CD8-positive, alpha-beta memory T cell (primary cell): ENCODE measurements at regions not wholly inside any gene's neighbourhood (a gene's known extent, or its start where the extent isn't known, plus 50 kb on each side); places are given as distances from the start of the nearest gene placed in this dataset.

Experiments used
- CTCF ChIA-PET: fragments of 350-600 bp; sonication (Branson Sonifier 250); formaldehyde crosslinking; loops from one replicate; lab custom pipeline; 2021; ENCODE audit warnings: antibody characterized with exemption; lab: Charles Lee
- POLR2A ChIA-PET: fragments of 350-600 bp; sonication (Branson Sonifier 250); formaldehyde crosslinking; loops from one replicate; lab custom pipeline; 2021; ENCODE audit warnings: antibody characterized with exemption; lab: Charles Lee
- DNase-seq, 5 donors: peaks; one replicate each; pipeline versions ENCODE4 v3.0.0 to v3.0.0-alpha.2; 2020 to 2022; ENCODE audit warnings: mixed read lengths in 1 of 5
- H3K27ac ChIP-seq: one replicate; pipeline ENCODE4 v1.7.0; 2013; ENCODE audit warnings: low read depth, mild to moderate bottlenecking, low read length, moderate library complexity
- H3K27me3 ChIP-seq: 2 replicates; pipeline ENCODE4 v1.7.0; 2013; ENCODE audit warnings: low read length, mild to moderate bottlenecking; ENCODE audit not compliant: insufficient read depth, poor library complexity, severe bottlenecking
- H3K36me3 ChIP-seq: 2 replicates; pipeline ENCODE4 v1.7.0; 2013; ENCODE audit warnings: mild to moderate bottlenecking, low read length, moderate library complexity; ENCODE audit not compliant: insufficient read depth
- H3K4me1 ChIP-seq: 2 replicates; pipeline ENCODE4 v1.7.0; 2013; ENCODE audit warnings: mild to moderate bottlenecking, low read length, moderate library complexity; ENCODE audit not compliant: insufficient read depth
- H3K4me3 ChIP-seq: 2 replicates; pipeline ENCODE4 v1.7.0; 2013; ENCODE audit warnings: mild to moderate bottlenecking, low read length
- H3K9me3 ChIP-seq: 2 replicates; pipeline ENCODE4 v1.7.0; 2013; ENCODE audit warnings: mild to moderate bottlenecking, low read length
- H3K27ac Mint-ChIP-seq, 8 donors: one replicate each; pipeline ENCODE4 v1.8.0; 2020 to 2021; ENCODE audit warnings: mixed read lengths in 8 of 8, mild to moderate bottlenecking in 6 of 8, inconsistent platforms in 3 of 8, moderate library complexity in 3 of 8
- H3K27me3 Mint-ChIP-seq, 2 donors: one replicate each; pipeline ENCODE4 v1.8.0; 2020 to 2021; ENCODE audit warnings: mixed read lengths in 2 of 2, mild to moderate bottlenecking in 1 of 2, moderate library complexity in 1 of 2
- H3K36me3 Mint-ChIP-seq, 3 donors: one replicate each; pipeline ENCODE4 v1.8.0; 2020 to 2021; ENCODE audit warnings: mixed read lengths in 3 of 3, inconsistent platforms in 1 of 3, mild to moderate bottlenecking in 1 of 3
- H3K4me1 Mint-ChIP-seq, 3 donors: one replicate each; pipeline ENCODE4 v1.8.0; 2020 to 2021; ENCODE audit warnings: mixed read lengths in 3 of 3, inconsistent platforms in 1 of 3, mild to moderate bottlenecking in 1 of 3
- H3K4me3 Mint-ChIP-seq, 7 donors: one replicate each; pipeline ENCODE4 v1.8.0; 2020 to 2021; ENCODE audit warnings: mixed read lengths in 7 of 7, mild to moderate bottlenecking in 6 of 7, moderate library complexity in 4 of 7, inconsistent platforms in 2 of 7
- H3K9me3 Mint-ChIP-seq, 5 donors: one replicate each; pipeline ENCODE4 v1.8.0; 2020 to 2022; ENCODE audit warnings: mixed read lengths in 5 of 5, mild to moderate bottlenecking in 3 of 5, moderate library complexity in 2 of 5, inconsistent platforms in 1 of 5

DNA sequence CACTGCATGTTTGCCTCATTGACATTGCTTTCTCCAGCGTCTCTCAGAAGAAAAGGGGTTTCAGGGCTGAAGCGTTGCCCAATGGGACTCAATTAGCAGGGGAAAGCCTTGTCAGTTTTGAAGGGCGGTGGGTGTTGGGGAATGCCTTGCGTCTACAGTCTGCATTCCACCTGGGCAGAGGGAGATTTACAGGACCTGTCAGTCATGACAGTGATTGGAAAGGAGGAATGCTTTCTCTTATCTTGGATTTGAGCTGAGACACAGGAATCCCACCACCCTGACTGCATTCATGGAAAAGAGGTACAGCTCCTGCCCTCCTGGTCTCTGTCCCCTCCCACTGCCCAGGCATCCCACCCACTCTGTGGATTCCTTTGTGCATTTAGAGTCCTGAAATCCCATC lies 123.9 kb downstream of the ACKR3 start:
- H3K27ac Mint-ChIP-seq, result no peak overlapping the region
- ChIA-PET CTCF (no interaction called here), POLR2A (no interaction called here)
- Histone ChIP-seq H3K4me1 (no peaks in the 10 kb centered on the region), H3K36me3 (no peaks in the 10 kb centered on the region), H3K27ac (no peak overlapping the region), H3K9me3 (no peaks in the 10 kb centered on the region), H3K27me3 (no peaks in the 10 kb centered on the region), H3K4me3 (no peak overlapping the region)
- DNase-seq, result no peak
- no peaks in the 10 kb centered on the region for H3K4me1 Mint-ChIP-seq
- peaks cover 15 to 25% of the 10 kb centered on the region in 2 donors for H3K27me3 Mint-ChIP-seq
- H3K9me3 Mint-ChIP-seq, result no peaks in the 10 kb centered on the region
- no peak overlapping the region for H3K4me3 Mint-ChIP-seq
- H3K36me3 Mint-ChIP-seq, result no peaks in the 10 kb centered on the region

DNA sequence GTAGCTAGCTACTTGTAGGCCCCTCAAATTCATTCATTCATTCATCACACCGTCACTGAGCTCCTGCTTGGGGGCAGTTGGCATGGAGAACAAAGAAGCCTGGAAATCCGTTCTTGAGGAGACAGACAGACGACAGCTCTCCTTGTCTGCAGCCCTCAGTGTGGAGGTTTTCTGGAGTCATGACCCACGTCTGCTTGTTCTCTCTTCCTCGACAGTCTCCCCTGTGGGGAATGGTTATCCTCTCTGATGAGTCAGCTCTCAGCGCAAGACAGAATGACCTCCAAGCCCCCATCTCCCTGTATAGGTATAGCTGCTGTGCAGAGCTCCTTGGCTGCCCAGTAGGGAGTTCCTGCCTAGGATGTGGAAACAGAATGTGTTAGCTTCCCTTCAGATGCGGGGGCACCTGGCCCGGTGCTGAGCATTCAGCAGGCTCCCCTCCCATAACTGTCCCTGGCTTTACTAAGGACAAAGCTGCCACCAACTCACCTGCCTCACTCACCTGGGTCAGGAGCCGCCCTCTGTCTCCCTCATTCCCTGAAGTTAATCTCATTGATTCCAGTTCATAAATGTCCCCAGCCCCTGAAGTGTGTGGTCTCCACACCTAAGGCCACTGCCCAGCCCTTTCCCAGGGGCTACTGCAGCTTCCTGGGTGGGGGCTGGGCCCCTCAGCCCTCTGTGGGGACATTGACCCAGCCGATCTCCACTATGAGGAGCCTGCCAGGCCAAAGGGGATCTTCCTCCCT lies 124.7 kb downstream of the ACKR3 start:
- Histone ChIP-seq H3K4me1 (no peaks in the 10 kb centered on the region), H3K27me3 (no peaks in the 10 kb centered on the region), H3K4me3 (no peak overlapping the region), H3K36me3 (no peaks in the 10 kb centered on the region), H3K27ac (no peak overlapping the region), H3K9me3 (no peaks in the 10 kb centered on the region)
- H3K9me3 Mint-ChIP-seq, result no peaks in the 10 kb centered on the region
- no peak overlapping the region for H3K27ac Mint-ChIP-seq
- ChIA-PET CTCF (no interaction called here), POLR2A (no interaction called here)
- no peak for DNase-seq
- no peaks in the 10 kb centered on the region for H3K4me1 Mint-ChIP-seq
- H3K36me3 Mint-ChIP-seq, result no peaks in the 10 kb centered on the region
- no peak overlapping the region for H3K4me3 Mint-ChIP-seq
- peaks cover 10 to 23% of the 10 kb centered on the region in 2 donors for H3K27me3 Mint-ChIP-seq

DNA sequence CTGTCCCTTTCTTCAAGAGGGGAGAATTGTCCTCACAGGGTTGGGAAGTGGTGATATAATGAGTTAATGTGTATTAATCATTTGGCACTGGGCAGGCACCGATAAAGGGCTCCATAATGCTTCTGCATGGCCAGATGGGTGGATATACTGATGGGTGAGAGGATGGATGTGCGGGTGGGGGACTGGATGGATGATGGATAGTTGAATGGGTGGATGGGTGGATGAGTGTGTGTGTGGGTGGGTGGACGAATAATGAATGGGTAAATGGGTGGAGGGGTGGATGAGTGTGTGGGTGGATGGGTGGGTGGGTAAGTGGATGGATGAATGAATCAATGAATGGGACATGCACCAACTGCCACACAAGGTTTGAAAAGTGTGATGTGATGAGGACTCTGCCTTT lies 127.2 kb downstream of the ACKR3 start:
- no peaks in the 10 kb centered on the region for H3K9me3 ChIP-seq
- no peaks in the 10 kb centered on the region for H3K27me3 ChIP-seq
- ChIA-PET POLR2A (no interaction called here), CTCF (no interaction called here)
- H3K4me3 Mint-ChIP-seq, result no peak overlapping the region
- H3K27me3 Mint-ChIP-seq, result peaks cover 9 to 10% of the 10 kb centered on the region in 2 donors
- no peak overlapping the region for H3K27ac Mint-ChIP-seq
- H3K4me3 ChIP-seq, result no peak overlapping the region
- H3K36me3 ChIP-seq, result no peaks in the 10 kb centered on the region
- no peaks in the 10 kb centered on the region for H3K9me3 Mint-ChIP-seq
- no peaks in the 10 kb centered on the region for H3K4me1 ChIP-seq
- no peaks in the 10 kb centered on the region for H3K36me3 Mint-ChIP-seq
- H3K27ac ChIP-seq, result no peak overlapping the region
- H3K4me1 Mint-ChIP-seq, result no peaks in the 10 kb centered on the region
- no peak for DNase-seq

DNA sequence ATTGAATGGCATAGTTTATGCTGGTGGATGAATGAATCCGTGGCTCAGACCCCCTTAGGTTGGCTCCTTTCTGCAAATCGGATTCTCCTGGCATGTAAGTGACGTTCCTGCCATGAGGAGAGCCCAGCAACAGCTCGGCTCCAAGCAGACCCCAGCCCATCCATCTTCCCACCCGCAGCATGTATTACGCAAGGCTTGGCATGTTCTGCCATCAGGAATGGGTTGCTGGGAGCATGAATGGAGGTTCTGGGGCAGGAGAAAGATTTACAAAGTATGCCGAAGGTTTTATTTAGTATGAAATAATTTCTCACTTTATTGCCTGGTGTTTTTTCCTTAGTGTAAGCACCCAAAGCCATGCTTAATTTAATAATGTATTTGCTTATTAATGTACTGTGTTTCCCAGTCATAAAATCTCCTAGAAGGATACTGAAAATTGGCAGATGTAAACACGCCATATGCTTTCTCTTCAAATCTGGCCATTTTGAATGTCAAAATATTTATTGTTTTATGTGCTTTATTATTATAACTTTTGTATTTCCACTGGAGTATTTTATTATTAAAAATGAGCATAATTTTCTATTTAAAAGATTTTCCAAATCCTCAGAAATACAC lies 128.5 kb downstream of the ACKR3 start:
- H3K36me3 ChIP-seq, result no peaks in the 10 kb centered on the region
- CTCF ChIA-PET, result no interaction called here
- POLR2A ChIA-PET, result no interaction called here
- no peaks in the 10 kb centered on the region for H3K4me1 Mint-ChIP-seq
- no peaks in the 10 kb centered on the region for H3K27me3 ChIP-seq
- no peaks in the 10 kb centered on the region for H3K36me3 Mint-ChIP-seq
- no peaks in the 10 kb centered on the region for H3K4me1 ChIP-seq
- H3K9me3 ChIP-seq, result no peaks in the 10 kb centered on the region
- H3K4me3 Mint-ChIP-seq, result no peak overlapping the region
- no peak for DNase-seq
- no peak overlapping the region for H3K4me3 ChIP-seq
- peaks cover 3 to 6% of the 10 kb centered on the region in 2 donors for H3K27me3 Mint-ChIP-seq
- H3K9me3 Mint-ChIP-seq, result no peaks in the 10 kb centered on the region
- no peak overlapping the region for H3K27ac Mint-ChIP-seq
- no peak overlapping the region for H3K27ac ChIP-seq

DNA sequence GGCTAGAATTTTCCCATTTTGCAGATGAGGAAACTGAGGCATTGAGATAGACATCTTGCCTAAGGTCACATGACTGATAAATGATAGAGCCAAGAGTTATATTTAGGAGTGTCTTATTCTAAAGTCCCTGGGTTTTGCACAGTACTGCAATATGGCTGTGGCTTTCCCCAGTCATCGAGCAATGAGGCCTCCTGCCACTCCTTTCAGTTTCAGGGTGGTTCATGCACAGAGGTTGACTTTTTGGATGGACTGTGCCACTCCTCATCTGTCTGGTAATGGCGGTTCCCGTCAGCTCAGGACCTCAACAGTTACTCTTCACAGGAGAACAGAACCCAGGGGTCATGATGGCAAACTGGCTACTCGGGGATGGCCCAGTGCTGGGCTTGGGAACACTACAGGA lies 131.1 kb downstream of the ACKR3 start:
- no peak overlapping the region for H3K4me3 ChIP-seq
- CTCF ChIA-PET, result no interaction called here
- no peak for DNase-seq
- no peaks in the 10 kb centered on the region for H3K4me1 ChIP-seq
- H3K27ac Mint-ChIP-seq, result no peak overlapping the region
- peaks cover 0 to 6% of the 10 kb centered on the region in 2 donors for H3K27me3 Mint-ChIP-seq
- no peaks in the 10 kb centered on the region for H3K9me3 Mint-ChIP-seq
- H3K27ac ChIP-seq, result no peak overlapping the region
- no peaks in the 10 kb centered on the region for H3K27me3 ChIP-seq
- H3K4me3 Mint-ChIP-seq, result no peak overlapping the region
- no peaks in the 10 kb centered on the region for H3K9me3 ChIP-seq
- POLR2A ChIA-PET, result no interaction called here
- no peaks in the 10 kb centered on the region for H3K4me1 Mint-ChIP-seq
- no peaks in the 10 kb centered on the region for H3K36me3 Mint-ChIP-seq
- no peaks in the 10 kb centered on the region for H3K36me3 ChIP-seq

DNA sequence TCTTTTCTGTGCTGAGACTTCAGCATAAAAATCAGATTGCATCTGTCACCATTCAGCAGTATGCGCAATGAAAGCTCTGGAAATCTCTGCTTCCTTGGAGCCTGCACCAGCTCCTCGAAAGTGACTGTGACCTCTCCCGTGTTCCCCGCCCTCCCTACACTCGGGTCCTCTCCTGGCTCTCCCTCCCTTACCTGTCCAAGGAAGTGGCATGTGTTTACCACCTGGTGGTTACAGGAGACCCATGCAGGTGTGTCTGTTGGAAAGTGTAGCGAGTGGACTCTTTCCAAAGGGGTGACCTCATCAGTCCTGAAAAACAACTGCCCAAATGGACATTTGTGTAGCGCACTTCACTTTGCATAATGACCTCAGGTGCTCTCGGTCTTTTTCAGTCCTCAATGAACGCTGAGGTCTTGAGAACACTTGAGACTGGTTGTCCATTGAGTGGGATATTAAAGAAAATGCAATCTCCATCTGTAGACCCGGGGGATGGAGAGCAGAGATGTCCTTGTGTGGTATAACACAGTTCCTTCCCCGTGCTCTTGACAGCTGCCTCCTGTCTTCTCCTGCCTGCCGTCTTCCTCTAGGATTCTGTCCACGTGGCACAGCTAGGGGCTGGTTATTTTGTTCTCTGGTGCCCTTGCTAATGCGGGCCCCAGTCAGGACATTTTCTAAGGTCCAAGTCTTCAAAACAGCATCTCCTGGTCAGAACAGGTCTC lies 133.2 kb downstream of the ACKR3 start:
- H3K36me3 Mint-ChIP-seq, result no peaks in the 10 kb centered on the region
- no peaks in the 10 kb centered on the region for H3K9me3 Mint-ChIP-seq
- H3K4me1 Mint-ChIP-seq, result no peaks in the 10 kb centered on the region
- no peaks in the 10 kb centered on the region for H3K27me3 ChIP-seq
- no peaks in the 10 kb centered on the region for H3K9me3 ChIP-seq
- ChIA-PET CTCF (no interaction called here), POLR2A (no interaction called here)
- H3K27ac ChIP-seq, result no peak overlapping the region
- no peak for DNase-seq
- H3K4me1 ChIP-seq, result no peaks in the 10 kb centered on the region
- H3K27me3 Mint-ChIP-seq, result peaks cover 0 to 2% of the 10 kb centered on the region in 2 donors
- no peak overlapping the region for H3K27ac Mint-ChIP-seq
- H3K36me3 ChIP-seq, result no peaks in the 10 kb centered on the region
- no peak overlapping the region for H3K4me3 ChIP-seq
- peak overlapping the region in 1 of 7 donors; percentile 41 for H3K4me3 Mint-ChIP-seq

DNA sequence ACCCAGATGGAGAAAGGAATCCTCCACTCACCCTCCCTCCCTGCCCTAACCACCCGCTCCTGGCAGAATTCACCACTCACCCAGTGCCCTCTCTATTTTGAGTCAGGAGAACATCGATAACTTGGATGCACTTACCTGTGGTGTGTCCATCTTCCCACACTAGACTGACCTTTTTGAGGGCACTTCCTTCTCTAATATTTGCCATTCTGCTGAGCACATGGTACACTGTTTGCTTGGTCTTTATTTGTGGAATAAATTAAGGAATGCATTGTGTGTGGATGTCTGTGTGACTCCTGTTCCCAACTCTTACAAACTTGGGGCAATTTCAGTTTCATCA lies 133.7 kb downstream of the ACKR3 start:
- ChIA-PET CTCF (no interaction called here), POLR2A (no interaction called here)
- Histone ChIP-seq H3K4me3 (no peak overlapping the region), H3K4me1 (no peaks in the 10 kb centered on the region), H3K27me3 (no peaks in the 10 kb centered on the region), H3K36me3 (no peaks in the 10 kb centered on the region), H3K27ac (no peak overlapping the region), H3K9me3 (no peaks in the 10 kb centered on the region)
- H3K36me3 Mint-ChIP-seq, result no peaks in the 10 kb centered on the region
- H3K4me1 Mint-ChIP-seq, result no peaks in the 10 kb centered on the region
- DNase-seq, result no peak
- no peak overlapping the region for H3K4me3 Mint-ChIP-seq
- H3K27ac Mint-ChIP-seq, result no peak overlapping the region
- H3K9me3 Mint-ChIP-seq, result no peaks in the 10 kb centered on the region
- no peaks in the 10 kb centered on the region for H3K27me3 Mint-ChIP-seq

DNA sequence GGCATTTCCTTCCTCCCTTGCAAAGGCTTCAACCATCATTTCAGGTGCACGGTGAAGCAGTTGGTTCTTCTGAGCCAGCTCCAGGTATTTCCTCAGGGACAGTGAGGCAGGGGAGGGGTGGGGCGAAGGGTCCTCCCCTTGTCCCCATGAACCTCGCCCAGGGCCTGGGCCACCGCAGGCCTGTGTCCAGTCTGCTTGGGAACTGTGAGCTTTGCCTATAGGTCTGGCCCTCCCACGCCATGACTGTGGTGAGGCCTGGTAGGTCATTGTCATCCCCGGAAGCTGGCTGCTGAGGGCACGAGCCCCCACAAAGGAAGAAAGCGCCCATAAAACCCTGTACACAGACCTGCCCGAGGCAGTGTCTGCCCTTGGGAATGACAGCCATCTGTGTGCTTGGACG lies 134.3 kb downstream of the ACKR3 start:
- H3K4me1 Mint-ChIP-seq, result no peaks in the 10 kb centered on the region
- no peaks in the 10 kb centered on the region for H3K36me3 Mint-ChIP-seq
- Histone ChIP-seq H3K9me3 (no peaks in the 10 kb centered on the region), H3K36me3 (no peaks in the 10 kb centered on the region), H3K4me3 (no peak overlapping the region), H3K4me1 (no peaks in the 10 kb centered on the region), H3K27ac (no peak overlapping the region), H3K27me3 (no peaks in the 10 kb centered on the region)
- DNase-seq, result no peak
- no peaks in the 10 kb centered on the region for H3K9me3 Mint-ChIP-seq
- H3K27ac Mint-ChIP-seq, result no peak overlapping the region
- H3K4me3 Mint-ChIP-seq, result no peak overlapping the region
- ChIA-PET POLR2A (no interaction called here), CTCF (no interaction called here)
- H3K27me3 Mint-ChIP-seq, result no peaks in the 10 kb centered on the region
